IPS DF 4.7 (cell line): ENCODE measurements at regions not wholly inside any gene's neighbourhood (a gene's known extent, or its start where the extent isn't known, plus 50 kb on each side); places are given as distances from the start of the nearest gene placed in this dataset.

Source experiments
- DNase-seq: peaks from one replicate; pipeline ENCODE4 v3.0.0-alpha.2; 2013; ENCODE audit warnings: low spot score; ENCODE audit errors: extremely low read depth

- no peak for DNase-seq
These were observed 190.2 kb upstream of the FN1 start for GRCh38 chr2:215626063-215626462.

- no peak for DNase-seq
These were observed 189.3 kb upstream of the FN1 start for GRCh38 chr2:215625207-215625606.

GRCh38 chr2:215624423-215624829 is 188.6 kb upstream of the FN1 start:
- no peak for DNase-seq

GRCh38 chr2:215622837-215623236 is 187.0 kb upstream of the FN1 start:
- no peak for DNase-seq

GRCh38 chr2:215621381-215621780 is 185.5 kb upstream of the FN1 start:
- no peak for DNase-seq

- DNase-seq = no peak
These were observed 184.7 kb upstream of the FN1 start for GRCh38 chr2:215620528-215620927.

- no peak for DNase-seq
These were observed 184.1 kb upstream of the FN1 start for GRCh38 chr2:215619989-215620388.

GRCh38 chr2:215619022-215619958 is 183.4 kb upstream of the FN1 start:
- DNase-seq = no peak

GRCh38 chr2:215618145-215618544 is 182.3 kb upstream of the FN1 start:
- no peak for DNase-seq

- no peak for DNase-seq
These were observed 181.4 kb upstream of the FN1 start for GRCh38 chr2:215617060-215617824.

GRCh38 chr2:215615803-215616174 is 179.9 kb upstream of the FN1 start:
- no peak for DNase-seq

GRCh38 chr2:215615067-215615802 is 179.4 kb upstream of the FN1 start:
- DNase-seq = no peak

GRCh38 chr2:215614296-215614695 is 178.4 kb upstream of the FN1 start:
- no peak for DNase-seq

GRCh38 chr2:215613888-215614287 is 178.0 kb upstream of the FN1 start:
- DNase-seq = no peak

- no peak for DNase-seq
These were observed 177.4 kb upstream of the FN1 start for GRCh38 chr2:215613280-215613679.

GRCh38 chr2:215612786-215613185 is 176.9 kb upstream of the FN1 start:
- no peak for DNase-seq

GRCh38 chr2:215611609-215612386 is 175.9 kb upstream of the FN1 start:
- no peak for DNase-seq

- DNase-seq = no peak
These were observed 173.5 kb upstream of the FN1 start for GRCh38 chr2:215609089-215610032.

- DNase-seq = no peak
These were observed 171.9 kb upstream of the FN1 start for GRCh38 chr2:215607766-215608165.

GRCh38 chr2:215606219-215606618 is 170.4 kb upstream of the FN1 start:
- no peak for DNase-seq
